ENCODE measurements at regions not wholly inside any gene's neighbourhood (a gene's known extent, or its start where the extent isn't known, plus 50 kb on each side); places are given as distances from the start of the nearest gene placed in this dataset.

DNA sequence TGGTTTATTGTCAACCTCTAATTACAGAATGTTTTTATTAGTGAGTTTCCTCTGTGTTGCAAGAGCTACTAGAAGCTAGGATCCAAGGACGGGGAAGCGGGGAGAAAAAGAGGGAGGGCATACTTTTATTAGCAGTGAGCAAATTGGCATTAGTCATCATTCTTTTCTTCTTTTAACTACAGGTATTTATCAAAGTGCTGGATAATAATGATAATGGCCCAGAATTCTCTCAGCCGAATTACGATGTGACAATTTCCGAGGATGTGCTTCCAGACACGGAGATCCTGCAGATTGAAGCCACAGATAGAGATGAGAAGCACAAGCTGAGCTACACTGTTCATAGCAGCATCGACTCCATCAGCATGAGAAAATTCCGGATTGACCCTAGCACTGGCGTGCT is 179.7 kb upstream of the MTNR1B start:
- H4K91ac ChIP-seq (ENCODE audit: insufficient read length, low read depth, low read length), result no peak overlapping the region

More for the DNA sequence above, 179.7 kb upstream of the MTNR1B start:
- Histone ChIP-seq H3K4me1 (ENCODE audit: insufficient read depth, low read length) (peaks cover 7% of the 10 kb centered on the region), H3K18ac (ENCODE audit: insufficient read length, low read depth, low read length) (no peak overlapping the region), H3K14ac (ENCODE audit: insufficient read depth, low read length) (no peak overlapping the region), H3K9ac (ENCODE audit: extremely low read depth, insufficient read length, low read length) (no peak overlapping the region), H2BK15ac (ENCODE audit: low read depth, low read length) (no peak overlapping the region), H3K56ac (ENCODE audit: insufficient read length, low read depth, low read length) (no peak overlapping the region), H4K8ac (replicated peaks; ENCODE audit: insufficient read length, low read depth, low read length) (no peak overlapping the region), H3K27ac (ENCODE audit: insufficient read length, low read depth, low read length) (no peak overlapping the region), H3K4ac (ENCODE audit: low read depth, low read length) (no peak overlapping the region), H2BK20ac (ENCODE audit: low read depth, low read length, poor library complexity, severe bottlenecking) (no peak overlapping the region), H2BK12ac (ENCODE audit: insufficient read length, low read depth, low read length) (no peak overlapping the region), H3K79me1 (ENCODE audit: insufficient read depth, low read depth, low read length, poor library complexity, severe bottlenecking) (no peaks in the 10 kb centered on the region), H3K27me3 (ENCODE audit: insufficient read depth, low read length) (no peaks in the 10 kb centered on the region), H3K79me2 (ENCODE audit: insufficient read depth, low read length) (no peaks in the 10 kb centered on the region), H3T11ph (ENCODE audit: low read length) (no peak overlapping the region), H3K23me2 (ENCODE audit: insufficient read length, low read depth, low read length, poor library complexity, severe bottlenecking) (no peaks in the 10 kb centered on the region), H3K4me2 (ENCODE audit: insufficient read depth, insufficient read length, low read length) (no peak overlapping the region), H2AFZ (ENCODE audit: low read length) (no peak overlapping the region), H4K20me1 (ENCODE audit: control insufficient read depth, insufficient read depth, insufficient read length) (no peaks in the 10 kb centered on the region), H3K23ac (ENCODE audit: insufficient read length, low read depth, low read length) (no peak overlapping the region), H2AK5ac (ENCODE audit: insufficient read length, low read length) (no peak overlapping the region), H2BK120ac (ENCODE audit: low read depth, low read length, poor library complexity, severe bottlenecking) (no peak overlapping the region), H4K5ac (ENCODE audit: insufficient read length, low read depth, low read length) (no peak overlapping the region), H2BK5ac (ENCODE audit: insufficient read length, low read length) (no peak overlapping the region), H3K9me3 (ENCODE audit: control insufficient read depth, low read depth, low read length) (no peaks in the 10 kb centered on the region)
- Mint-ChIP-seq H3K9me3 (no peaks in the 10 kb centered on the region; a peak in 2 of 5 replicates), H3K27ac (no peak overlapping the region; a peak in 1 of 7 replicates), H3K4me3 (no peak overlapping the region), H3K36me3 (ENCODE audit: insufficient read depth in 1 of 3, low read depth in 3 of 3) (peaks cover 6 to 25% (median 24%) of the 10 kb centered on the region in 3 experiments; a peak in 5 of 7 replicates), H3K27me3 (ENCODE audit: low read depth) (no peaks in the 10 kb centered on the region), H3K4me1 (peaks cover 33 to 39% of the 10 kb centered on the region in 2 experiments)
- no CpG with 5 or more reads among the region's 9 CpGs for WGBS (ENCODE audit: extremely low coverage, insufficient read length, low lambda C conversion rate)
- TF ChIP-seq, protein P1, sequence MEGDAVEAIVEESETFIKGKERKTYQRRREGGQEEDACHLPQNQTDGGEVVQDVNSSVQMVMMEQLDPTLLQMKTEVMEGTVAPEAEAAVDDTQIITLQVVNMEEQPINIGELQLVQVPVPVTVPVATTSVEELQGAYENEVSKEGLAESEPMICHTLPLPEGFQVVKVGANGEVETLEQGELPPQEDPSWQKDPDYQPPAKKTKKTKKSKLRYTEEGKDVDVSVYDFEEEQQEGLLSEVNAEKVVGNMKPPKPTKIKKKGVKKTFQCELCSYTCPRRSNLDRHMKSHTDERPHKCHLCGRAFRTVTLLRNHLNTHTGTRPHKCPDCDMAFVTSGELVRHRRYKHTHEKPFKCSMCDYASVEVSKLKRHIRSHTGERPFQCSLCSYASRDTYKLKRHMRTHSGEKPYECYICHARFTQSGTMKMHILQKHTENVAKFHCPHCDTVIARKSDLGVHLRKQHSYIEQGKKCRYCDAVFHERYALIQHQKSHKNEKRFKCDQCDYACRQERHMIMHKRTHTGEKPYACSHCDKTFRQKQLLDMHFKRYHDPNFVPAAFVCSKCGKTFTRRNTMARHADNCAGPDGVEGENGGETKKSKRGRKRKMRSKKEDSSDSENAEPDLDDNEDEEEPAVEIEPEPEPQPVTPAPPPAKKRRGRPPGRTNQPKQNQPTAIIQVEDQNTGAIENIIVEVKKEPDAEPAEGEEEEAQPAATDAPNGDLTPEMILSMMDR (conservative IDR thresholded peaks at IDR 0.05), result no peak
- DNase-seq, result no peak
